ENCODE measurements at regions not wholly inside any gene's neighbourhood (a gene's known extent, or its start where the extent isn't known, plus 50 kb on each side); places are given as distances from the start of the nearest gene placed in this dataset.

DNA sequence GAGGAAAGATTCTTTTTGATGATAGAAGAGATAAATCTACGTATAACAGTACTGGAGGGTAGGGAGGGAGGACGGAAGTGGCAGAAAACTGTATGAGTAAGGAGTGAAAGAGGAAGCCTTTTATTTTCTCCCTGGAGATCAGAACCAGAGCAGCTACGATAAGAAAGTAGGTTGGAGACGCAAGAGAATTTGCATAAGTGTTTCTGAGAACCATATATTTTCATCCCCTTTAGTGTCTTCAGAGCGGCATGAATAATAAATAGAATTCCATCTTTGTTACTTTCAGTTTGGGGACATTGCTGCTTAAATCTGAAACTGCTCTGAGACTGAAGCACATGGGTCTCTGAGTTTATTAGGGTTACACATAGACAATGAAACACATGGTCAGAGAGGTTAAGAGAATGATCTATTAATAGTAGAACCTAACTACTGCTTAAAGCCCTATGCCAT, 230.2 kb upstream of the TNP1 start:
- TF ChIP-seq, protein P1, sequence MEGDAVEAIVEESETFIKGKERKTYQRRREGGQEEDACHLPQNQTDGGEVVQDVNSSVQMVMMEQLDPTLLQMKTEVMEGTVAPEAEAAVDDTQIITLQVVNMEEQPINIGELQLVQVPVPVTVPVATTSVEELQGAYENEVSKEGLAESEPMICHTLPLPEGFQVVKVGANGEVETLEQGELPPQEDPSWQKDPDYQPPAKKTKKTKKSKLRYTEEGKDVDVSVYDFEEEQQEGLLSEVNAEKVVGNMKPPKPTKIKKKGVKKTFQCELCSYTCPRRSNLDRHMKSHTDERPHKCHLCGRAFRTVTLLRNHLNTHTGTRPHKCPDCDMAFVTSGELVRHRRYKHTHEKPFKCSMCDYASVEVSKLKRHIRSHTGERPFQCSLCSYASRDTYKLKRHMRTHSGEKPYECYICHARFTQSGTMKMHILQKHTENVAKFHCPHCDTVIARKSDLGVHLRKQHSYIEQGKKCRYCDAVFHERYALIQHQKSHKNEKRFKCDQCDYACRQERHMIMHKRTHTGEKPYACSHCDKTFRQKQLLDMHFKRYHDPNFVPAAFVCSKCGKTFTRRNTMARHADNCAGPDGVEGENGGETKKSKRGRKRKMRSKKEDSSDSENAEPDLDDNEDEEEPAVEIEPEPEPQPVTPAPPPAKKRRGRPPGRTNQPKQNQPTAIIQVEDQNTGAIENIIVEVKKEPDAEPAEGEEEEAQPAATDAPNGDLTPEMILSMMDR (conservative IDR thresholded peaks at IDR 0.05): no peak
- no peak for TF ChIP-seq EZH2 (IDR thresholded peaks at IDR 0.05; ENCODE audit: low read depth)

Measured in PC-9 (cell line).